ENCODE measurements at regions not wholly inside any gene's neighbourhood (a gene's known extent, or its start where the extent isn't known, plus 50 kb on each side); places are given as distances from the start of the nearest gene placed in this dataset.

DNA sequence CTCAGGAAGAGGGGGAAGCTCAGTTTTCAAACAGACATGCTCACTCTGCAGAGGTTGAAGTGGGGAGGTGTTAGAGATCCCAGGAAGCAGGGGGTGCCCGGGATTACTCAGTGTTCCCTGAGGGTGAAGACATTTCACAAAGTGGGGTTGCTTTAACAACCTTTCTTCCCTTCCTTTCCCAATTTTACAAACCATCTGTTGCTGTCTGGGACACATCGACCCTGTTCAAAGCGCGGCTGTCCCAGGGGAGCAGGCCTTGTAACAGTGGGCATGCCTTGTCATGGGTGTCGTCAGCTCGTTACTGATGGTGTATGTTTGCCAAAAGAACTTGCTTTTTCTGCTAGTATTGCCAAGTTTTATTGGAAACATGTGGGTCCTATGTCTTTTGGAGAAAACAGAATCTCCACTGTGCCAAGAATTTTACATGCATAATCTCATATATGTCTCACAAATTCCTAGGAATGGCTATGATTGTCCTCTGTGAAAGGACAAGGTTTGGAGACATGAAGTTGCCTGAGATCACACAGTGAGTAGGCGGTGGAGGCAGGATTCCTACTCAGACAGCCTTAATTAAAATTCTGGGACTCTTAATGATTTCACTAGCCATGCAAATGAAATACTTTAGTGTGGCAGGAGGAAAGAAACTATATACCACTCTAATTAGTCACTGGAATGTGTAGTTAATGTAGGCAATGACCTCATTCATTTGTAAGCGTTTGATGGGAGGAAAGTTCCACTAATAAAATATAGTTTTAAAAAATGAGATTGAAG is 198.9 kb downstream of the NXNL2 start:
- peak; percentile 45 for DNase-seq (ENCODE audit: low spot score)

DNA sequence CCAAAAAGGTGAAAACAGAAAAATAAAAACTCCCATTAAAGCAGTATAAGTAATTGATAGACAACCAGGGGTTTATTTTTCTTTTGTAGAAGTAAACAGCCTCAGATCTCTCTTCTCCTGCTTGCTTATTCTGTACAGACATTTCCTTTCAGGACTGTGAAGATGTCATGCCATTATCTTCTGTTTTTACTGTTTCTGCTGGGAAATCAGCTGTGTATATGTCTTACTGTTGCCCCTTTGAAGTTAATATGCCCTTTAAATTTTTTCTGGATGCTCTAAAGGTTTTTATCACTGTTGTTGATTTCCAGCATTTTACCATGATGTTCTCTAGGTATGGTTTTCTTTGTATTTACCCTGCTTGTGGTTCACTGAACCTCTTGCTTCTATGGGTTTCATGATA is 199.5 kb downstream of the NXNL2 start:
- DNase-seq (ENCODE audit: low spot score): no peak

DNA sequence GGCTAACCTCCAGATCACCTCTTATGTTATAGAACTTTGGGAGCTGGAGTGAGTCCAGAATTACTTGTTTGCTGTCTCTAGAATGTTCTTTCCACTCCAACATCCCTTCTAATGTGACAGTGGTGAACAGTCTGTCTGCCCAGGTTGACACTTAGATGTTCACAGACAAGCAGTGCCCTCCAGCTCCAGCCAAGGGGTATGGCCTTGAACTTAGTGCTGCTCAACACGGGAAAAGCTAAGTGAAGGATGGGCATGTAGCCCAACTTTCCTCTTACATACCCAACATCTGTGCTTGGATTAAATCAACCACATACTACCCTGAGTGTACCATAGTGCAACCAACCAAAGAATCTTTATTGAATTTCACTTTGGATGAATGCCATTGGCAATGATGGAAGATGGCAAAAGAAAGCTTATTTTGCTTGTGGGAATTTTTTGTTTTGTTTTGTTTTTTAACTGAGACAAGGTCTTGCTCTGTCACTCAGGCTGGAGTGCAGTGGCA is 201.2 kb downstream of the NXNL2 start:
- DNase-seq (ENCODE audit: low spot score): no peak

DNA sequence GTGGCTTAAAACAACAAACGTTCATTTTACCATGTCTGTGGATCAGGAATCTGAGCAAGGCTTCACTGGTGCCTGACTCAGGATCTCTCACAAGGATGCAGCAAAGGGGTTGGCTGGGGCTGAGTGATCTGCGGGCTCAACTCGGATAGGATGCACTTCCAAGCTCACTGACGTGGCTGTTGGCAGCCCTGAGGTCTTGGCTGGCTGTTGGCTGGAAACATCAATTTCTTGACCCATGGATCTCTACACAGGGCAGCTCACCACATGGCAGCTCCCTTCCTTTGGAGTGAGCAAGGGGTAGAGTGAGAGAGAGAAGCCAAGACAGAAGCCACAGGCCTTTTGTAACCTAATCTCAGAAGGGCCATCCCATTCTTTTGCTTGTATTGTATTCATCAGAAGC is 202.1 kb downstream of the NXNL2 start:
- no peak for DNase-seq (ENCODE audit: low spot score)

DNA sequence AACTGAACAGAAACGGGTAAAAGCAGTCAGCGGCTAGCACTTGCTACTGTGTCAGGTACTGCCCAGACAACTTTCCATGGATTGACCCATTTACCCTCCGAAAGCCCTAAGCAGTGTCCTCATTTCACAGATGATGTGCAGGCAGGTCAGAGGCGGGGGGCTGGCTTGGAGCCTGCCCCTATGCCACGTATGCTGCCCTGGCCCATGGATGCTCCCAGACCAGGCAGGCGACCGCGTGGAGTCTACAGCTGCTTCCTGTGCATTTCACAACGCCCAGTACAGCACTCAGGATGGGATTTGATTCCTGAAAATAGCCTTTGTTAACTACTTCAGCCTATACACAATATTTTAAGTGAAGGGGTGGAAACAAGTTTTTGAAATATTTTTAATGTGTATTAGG is 202.9 kb downstream of the NXNL2 start:
- DNase-seq (ENCODE audit: low spot score): no peak

DNA sequence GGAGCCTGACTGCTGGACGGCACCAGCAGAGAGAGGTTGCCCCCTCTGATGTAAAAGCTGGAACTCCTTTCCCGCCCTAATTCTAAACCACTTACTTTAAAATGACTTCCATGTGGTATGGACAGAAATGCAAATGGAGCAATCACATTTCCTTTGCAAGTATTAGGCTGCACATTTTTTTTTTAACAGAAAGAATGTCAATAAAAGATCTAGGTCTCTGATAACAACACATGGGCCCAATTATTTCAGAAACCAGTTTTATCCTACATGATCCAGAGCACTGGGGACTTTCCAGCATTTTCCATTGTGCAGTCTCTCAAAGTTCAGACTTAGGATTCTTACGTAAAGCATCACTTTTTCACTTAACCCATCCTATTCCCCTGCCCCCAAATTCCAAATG is 203.7 kb downstream of the NXNL2 start:
- DNase-seq (ENCODE audit: low spot score): peak; percentile 73

DNA sequence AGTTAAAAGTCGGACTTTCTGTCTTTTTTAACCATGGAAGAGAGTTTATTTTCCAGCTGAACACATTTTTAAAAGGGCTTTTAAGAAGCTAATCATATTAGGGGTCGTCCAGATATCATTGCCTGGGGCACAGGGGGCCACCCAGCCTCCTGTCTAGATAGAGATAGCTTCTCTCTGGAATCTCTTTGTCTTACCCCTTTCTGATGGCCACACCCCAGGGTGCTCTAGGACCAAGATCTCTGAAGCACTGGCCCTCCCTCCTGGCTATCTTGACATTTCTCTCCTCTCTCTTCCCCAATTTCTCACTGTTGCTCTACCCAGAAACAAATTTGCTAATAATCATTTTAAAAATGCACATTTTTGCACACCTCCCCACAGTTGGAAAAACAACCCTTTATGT is 204.4 kb downstream of the NXNL2 start:
- DNase-seq (ENCODE audit: low spot score): no peak

DNA sequence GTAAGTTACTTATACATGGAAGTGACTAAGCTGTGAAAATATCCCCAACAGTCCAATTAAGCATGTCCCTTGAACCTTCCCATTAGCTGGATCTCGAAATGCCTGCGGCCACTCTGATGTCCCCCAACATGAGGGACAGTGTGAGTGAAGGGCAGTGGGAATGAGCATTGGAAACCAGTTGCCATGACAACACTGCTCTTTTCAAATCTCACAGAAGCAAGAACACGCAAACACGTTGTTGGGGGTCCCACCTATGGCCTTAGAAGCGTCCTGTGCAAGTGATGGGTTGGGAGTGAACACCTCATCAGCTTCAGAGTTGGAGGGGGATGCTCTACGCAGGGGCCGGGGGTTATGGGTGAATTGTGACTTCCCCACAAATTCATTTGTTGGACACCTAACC is 205.9 kb downstream of the NXNL2 start:
- no peak for DNase-seq (ENCODE audit: low spot score)

DNA sequence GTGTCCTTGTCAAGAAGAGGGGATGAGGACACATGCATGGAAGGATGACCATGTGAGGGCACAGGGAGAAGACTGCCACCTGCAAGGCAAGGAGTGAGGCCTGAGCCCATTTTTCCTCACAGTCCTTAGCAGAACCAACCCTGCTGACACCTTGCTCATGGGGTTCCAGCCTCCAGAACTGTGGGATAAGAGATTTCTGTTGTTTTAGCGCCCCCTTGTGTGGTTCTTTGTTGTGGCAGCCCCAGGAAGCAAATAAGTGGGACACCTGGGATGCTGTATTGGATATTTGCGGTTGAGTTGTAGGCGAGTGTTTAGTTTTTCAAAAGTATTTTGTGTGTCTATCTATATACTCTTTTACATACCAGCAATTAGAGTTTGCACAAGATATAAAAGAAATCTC is 206.4 kb downstream of the NXNL2 start:
- DNase-seq (ENCODE audit: low spot score): no peak

DNA sequence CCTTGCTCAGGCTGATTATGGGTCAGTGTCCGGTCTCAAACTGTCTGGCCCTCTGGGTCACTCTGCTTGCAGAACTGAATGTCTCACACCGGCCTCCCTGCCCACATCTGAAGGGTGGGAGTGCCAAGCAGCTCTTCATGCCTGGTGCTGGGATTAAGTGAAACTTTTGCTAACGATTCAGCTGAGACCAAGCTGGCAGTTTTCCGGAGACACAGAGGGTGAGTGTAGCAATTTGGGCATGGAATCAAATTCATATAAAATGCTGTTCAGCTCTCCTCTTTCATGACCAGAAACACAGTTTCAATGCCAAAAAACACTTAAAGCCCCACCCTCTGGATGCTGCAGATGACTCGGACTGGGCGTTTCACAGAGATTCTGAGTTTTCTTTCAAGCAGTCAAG is 207.5 kb downstream of the NXNL2 start:
- peak; percentile 85 for DNase-seq (ENCODE audit: low spot score)

DNA sequence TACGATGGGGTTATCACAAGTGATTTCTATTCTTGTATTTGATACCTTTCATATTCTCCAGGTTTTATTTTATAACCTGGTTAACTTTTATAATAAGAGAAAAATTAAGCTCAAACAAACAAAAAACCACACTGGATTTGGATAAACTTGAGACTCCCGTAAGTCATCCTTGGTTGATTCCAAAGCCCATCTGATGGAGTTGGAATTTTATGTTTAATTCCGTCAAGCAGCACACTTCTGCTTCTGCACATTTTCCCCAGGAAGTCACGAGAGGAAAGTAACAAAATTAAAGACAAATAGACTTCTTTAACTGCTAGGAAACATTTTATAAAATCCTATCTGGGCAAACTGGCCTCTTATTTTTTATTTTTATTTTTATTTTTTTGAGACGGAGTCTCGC is 207.9 kb downstream of the NXNL2 start:
- DNase-seq (ENCODE audit: low spot score): no peak

DNA sequence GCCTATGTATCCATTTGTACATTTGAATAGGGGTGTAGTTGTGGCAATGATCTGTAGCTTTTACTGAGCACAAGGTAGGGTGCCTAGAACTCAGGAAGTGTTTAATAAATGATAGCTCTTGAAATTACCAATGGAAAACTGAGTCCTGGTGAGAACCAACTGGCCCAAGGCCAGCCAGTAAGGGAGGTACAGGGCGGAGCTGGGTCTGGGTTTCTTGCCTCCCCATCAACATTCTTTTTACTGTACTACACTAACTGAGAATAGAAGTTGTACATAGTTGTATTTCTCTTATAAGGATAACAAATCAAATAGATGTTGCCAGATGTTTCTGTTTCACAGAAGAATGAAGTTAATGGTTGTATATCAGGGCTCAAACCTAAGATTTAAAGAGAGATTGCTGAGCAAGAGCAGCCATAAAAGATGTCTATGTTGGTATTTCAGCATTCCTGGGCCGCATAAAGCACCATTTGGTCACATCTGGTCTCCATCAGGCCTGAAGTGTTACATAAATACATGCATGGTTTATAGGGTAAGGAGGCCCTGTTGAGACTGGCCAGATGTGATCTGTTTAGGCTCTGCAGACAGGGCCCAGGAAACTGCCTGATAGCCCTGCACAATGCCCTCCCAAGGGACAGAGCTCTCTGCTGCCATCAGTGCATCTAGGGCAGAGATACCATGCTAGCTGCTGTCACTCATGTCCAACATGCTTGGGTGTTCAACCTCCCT is 210.5 kb downstream of the NXNL2 start:
- peak; percentile 53 for DNase-seq (ENCODE audit: low spot score)

DNA sequence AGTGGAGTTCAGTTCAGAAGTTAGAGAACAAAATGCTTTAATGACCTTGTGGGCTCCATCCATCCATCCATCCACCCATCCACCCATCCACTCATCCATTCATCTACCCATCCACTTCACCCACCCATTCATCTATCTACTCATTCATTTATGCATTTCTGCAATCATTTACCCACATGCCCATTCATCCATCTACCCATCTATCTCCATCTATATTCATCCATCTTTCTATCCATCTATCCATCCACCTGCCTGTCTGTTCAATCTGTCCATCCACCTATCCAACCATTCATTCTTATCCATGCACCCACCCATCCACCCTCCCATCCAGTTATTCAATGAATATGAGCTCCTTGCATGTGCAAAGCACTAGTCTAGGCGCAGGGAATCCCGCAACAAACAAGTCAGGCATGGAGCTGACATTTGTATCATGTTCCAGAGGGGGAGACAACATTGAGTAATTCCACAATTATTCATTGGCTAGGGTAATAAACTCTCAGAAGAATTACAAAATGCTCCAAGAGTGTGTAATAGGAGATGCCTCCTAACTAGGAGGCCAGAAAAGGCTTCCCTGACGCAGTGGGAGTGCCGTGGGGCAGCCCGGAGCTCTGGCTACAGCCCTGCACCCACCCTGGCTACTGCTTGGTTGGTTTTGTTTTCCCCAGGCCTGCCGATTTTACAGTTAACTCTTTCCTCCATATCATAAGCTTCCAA is 211.2 kb downstream of the NXNL2 start:
- peak; percentile 87 for DNase-seq (ENCODE audit: low spot score)

DNA sequence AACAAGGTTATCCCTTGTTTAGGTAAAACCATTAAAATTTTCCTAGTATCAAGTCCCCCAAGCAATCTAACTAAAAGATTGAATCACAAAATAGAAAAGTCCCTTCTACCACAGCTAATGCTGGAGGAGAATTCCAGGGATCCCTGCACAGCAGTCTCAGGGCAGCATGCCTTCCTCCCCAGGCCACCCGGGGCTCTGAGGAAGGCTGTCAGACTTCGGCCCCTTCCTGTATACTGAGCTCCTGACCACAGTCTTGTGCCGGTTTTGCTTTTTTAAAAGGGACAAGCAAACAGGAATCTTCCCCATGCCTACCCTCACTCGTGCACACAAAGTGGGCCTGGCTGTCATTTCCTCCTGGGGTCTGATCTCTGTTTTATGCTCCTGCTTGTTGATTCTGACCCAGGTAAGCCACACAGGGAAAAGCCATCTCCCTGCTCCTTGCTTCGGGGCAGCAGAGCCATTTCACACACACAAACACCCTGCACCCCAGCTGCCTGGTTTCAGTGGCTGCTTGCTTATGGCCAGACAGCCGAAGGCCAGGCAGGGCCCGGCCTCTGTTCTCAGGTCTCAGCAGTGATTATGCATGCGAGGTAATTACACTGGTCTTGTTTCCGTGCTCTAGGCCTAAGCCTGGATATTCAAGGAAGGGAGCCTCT is 211.9 kb downstream of the NXNL2 start:
- DNase-seq (ENCODE audit: low spot score): no peak

DNA sequence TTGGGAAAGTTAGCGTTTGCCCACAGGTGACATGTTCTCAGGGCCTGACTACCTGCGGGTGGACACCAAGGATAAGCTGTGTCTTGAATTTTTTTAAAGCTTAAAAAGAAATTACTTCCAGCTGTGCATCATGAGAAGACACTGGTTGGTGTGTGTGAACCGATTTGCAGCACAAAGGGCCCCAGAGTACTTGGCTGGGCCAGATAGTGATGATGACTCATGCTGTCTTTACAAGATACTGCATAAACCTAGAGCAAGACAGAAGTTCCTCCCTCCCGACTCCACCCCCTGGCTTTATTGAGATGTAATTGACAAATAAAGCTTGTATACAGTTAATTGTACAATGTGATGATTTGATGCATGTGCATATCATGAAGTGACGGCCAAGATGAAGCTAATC is 212.8 kb downstream of the NXNL2 start:
- peak; percentile 85 for DNase-seq (ENCODE audit: low spot score)

DNA sequence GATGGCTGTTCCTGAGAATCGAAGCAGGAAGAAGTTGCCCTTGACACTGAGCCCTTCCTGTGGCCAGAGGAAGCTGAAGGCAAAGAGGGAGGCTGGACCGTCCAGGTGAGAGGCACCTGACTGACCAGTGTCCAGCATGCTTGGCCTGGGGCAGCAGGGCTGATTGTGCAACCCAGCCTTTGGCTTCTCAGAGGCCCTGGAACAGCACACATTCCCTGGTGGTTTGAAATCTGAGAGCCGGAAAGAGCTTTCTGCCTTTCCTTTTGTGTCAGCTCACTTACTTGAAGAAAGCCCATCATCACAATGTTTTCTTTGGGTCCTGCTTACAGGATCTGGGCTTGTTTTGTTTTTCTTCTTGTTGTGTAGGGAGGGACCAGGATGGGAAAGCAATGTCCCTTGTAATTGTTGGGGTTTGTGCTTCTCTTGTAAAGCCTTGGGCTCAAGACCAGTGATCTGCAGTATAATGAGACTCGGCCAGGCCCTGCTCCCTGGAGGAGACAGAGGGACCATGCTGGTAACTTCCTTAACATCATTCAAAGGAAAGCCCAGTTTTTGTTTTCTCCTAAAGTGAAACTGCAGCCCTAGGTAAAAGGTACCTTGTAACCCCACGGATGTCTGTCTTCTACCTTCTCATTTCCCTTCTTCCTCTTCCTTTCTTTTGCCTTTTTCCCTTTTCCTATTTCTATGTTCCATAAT is 213.7 kb downstream of the NXNL2 start:
- peak; percentile 57 for DNase-seq (ENCODE audit: low spot score)

DNA sequence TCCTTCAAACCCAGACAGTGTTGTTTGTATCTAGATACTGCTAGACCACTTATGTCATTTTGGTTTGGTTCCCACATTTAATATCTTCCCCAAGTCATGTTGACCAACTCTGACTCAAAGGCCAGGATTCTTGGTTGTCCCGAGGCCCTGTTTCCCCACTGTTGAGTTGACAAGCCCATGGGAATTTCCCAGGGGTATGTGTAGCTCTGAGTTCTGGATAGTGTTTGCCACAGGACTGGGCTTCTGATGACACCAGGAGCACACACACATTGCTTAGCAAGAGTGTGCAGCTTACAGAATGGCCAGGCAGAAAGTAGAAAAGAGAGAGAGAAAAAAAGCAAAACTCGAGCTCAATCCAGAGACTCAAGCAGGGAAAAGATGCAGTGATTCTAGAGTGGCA is 214.4 kb downstream of the NXNL2 start:
- peak; percentile 52 for DNase-seq (ENCODE audit: low spot score)

DNA sequence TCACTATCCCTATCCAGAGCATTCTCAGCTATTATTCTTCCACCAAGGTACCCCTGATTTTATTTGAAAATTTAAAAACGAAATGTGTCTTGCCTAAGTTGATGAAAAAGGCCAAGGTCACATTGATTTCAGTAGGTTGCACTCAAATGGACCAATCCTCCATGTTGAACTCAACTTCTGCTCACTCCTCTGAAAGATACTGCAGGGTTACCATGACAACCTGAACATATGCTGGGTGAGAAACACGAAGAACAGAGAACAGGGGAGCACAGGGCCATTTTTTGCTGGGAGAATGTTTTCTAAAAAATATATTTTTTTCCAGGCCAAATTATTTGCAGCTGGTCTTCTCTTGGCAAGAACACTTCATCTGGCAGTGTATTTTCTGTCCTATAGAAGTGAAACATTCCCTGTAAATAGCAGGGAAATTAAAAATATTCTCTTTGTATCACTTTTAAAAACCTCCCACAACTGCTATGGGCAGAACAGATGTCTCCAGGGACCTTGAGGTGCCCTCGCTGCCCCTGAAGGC is 215.9 kb downstream of the NXNL2 start:
- DNase-seq (ENCODE audit: low spot score): no peak

DNA sequence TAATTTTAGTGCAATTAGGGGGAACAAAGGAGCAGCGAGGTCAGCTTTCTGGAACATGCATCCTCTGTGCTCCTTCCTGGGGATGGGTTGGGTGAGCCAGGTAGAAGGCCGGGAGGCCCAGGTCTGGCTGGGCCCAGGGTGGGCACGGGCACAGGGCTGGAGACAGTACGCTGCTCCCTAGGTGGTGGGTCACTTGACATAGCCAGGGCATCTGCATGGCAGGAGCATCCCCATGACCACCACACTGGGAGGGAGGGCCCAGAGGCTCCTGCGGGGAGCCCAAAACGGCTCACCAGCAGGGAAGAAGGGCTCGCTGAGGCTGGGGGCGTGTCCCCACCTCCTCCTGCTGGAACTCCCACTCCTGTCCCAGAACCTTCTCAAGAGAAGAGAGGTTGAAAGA is 216.8 kb downstream of the NXNL2 start:
- DNase-seq (ENCODE audit: low spot score): no peak

DNA sequence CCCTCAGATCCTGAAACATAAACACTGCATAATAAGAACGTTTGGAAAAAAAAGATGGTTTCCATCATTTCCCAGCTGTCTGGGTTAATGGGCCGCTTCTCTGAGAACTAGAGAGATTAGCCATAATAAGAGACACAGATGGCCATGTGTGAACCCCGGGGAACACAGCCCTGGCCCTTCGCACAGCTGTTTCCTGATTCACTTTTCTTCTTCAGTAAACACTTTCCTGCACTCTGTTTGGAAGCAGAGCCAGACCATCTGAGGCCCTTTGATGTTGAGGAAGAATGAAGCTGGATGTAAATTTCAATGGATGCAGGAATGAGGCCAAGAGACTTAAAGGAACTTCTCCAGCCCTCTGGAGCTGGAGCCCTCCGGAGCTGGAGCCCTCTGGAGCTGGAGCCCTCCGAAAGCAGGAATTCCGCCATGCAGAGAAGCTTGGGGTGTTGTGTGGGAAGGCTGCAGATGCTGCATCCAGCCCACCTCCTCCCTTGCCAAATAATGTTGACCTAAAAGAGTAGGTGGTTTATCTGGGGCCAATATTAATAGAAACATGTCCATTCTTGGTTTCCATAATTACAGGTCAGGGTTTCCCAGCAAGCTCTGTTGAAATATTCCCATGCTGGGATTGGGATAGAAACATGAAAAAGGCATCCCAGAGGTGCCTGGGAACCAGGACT is 218.9 kb downstream of the NXNL2 start:
- no peak for DNase-seq (ENCODE audit: low spot score)

DNA sequence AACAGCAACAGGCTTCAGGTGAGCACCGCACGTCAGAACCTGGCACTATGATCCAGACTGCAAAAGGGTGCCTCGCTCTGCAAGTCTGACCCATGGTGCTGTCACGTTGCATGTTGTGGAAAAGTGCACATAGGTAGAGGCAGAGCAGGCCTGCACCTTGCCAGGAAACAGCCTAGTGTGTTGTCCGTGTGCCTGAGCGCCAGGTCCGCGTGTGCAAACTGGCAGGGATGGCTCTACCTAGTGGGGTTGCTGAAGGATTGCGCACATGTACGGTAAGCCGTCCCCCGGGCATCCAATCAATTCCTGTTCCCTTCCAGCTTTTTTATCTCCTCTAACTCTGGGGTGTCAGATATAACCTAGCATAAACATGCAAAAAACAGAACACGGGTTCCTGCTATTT is 219.5 kb downstream of the NXNL2 start:
- DNase-seq (ENCODE audit: low spot score): no peak

All from AG20443 (cell line).